HG02759 (cell line): ENCODE measurements at regions not wholly inside any gene's neighbourhood (a gene's known extent, or its start where the extent isn't known, plus 50 kb on each side); places are given as distances from the start of the nearest gene placed in this dataset.
A peak's percentile ranks its signal among the peaks of the same experiment; 100 is the strongest.

Experiments
- ATAC-seq: cut with Tn5 transposase; IDR thresholded peaks from one replicate; pipeline ENCODE4 v1.9.1; 2021; ENCODE audit warnings: mild to moderate bottlenecking, moderate library complexity; ENCODE audit not compliant: unreplicated experiment

- no peak for ATAC-seq
Measured at GRCh38 chr12:24424376-24424775, 474.9 kb upstream of the SOX5 start.

DNA sequence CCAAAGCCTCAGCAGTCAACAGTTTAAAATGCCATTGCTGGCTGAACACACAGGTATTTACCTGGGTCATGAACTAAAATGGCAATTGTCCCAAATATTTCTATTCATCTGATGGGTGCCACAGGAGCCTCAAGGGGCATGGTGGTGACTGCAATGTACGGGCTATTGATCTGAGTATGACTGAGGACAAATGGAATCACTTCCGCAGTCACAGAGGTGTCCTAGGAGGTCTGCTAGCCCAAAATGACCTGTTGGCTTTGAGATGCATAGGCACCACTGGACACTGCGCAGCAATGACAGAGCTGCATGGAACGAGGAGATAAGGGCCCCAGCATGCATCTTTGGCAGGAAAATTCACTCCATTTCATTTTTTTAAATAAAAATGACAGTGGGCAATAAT, 474.1 kb upstream of the SOX5 start:
- ATAC-seq = no peak

- no peak for ATAC-seq
Measured at GRCh38 chr12:24421759-24422158, 472.3 kb upstream of the SOX5 start.

DNA sequence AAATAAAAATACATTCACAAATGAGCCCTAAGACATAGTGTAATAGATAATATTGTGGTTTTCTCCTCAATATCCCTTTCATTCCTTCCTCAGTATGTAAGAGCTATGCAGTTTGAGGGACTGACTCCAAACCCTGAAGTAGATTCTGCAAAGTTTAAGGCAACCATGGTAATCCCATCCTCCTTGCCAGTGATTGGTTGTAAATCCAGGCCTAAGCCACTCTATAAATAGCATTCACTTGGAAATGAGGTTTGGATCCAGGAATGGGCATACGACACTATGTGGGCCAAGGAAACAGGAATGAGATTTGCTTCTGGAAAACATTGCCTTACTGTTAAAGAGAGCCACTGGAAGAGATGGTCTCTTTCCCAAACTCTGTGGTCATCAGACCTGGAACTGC, 468.7 kb upstream of the SOX5 start:
- no peak for ATAC-seq

DNA sequence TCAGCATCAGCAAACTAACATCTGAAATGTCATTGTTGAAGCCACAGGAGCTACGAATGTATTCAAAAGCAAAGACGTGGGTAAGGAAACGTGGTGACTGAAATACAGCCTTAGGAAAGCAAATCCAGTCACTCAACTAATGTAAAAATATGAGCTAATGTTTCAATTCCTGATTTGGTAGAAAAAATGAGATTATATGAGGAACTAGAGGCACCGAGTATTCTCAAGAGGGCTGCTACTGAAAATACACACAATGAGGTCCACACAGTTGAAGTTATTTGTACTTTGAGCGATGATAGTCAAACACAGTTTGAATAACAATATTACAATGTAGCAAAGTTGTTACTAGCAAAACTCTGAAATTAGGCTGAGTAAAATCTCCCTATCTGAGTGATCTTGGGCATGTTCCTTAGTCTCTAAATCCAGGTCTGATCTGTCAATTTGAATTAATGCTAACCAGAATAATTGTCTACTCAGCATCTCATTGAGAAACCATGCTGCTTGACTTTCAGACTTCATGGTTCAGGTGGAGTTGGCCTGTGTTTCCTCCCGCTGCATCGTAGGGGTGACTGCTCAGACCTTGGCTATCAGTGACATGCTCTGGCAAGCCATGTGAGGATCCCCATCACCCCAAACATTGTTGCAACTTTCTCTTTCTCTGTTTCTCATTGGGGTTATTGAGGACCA, 467.1 kb upstream of the SOX5 start:
- ATAC-seq = no peak

DNA sequence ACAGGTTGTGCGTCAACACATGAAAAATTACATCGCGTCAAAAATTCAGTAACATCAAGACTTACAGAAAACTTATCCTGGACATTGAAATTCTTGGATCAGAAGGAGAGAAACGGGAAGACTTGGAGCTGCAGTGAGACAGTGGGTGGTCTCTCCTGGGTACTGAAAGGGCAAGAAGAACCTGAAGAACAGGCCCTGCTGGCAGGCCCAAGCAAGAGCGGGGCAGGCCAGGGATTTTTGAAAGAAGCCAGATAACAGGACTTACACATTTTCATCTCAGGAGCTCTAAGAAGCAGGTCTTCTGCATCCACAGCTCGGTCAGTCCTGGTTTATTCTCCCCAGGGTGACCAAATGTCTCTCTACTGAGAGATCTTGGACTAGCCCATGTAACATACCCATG, 466.5 kb upstream of the SOX5 start:
- ATAC-seq = no peak

GRCh38 chr12:24414480-24414879, 465.0 kb upstream of the SOX5 start:
- no peak for ATAC-seq

DNA sequence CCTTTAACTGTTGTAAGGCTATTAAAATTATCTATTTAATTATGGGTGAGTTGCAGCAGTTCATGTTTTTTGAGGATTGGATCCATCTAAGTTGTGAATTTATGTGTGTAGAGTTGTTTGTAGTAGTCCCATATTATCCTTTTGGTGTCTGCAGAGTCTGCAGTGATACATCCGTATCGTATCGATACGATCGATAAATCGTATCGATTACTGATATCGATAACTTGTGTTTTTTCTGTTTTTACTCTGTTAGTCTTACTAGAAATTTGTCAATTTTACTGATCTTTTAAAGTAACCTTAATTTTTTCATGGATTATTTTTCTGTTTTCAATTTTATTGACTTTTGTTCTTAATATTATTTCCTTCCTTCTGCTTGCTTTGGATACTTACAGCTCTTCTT, 462.5 kb upstream of the SOX5 start:
- no peak for ATAC-seq

DNA sequence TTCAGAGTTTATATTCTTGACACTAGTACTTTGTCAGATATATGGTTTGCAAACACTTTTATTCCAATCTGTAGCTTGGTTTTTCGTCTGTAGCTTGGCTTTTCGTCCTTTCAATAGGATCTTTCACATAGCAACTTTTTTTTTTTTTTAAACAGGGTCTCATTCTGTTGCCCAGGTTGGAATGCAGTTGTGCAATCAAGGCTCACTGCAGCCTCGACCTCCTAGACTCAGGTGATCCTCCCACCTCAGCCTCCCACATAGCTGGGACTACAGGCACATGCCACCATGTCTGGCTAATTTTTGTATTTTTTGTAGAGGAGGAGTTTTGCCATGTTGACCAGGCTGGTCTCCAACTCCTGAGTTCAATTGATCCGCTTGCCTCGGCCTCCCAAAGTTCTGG, 460.4 kb upstream of the SOX5 start:
- no peak for ATAC-seq

DNA sequence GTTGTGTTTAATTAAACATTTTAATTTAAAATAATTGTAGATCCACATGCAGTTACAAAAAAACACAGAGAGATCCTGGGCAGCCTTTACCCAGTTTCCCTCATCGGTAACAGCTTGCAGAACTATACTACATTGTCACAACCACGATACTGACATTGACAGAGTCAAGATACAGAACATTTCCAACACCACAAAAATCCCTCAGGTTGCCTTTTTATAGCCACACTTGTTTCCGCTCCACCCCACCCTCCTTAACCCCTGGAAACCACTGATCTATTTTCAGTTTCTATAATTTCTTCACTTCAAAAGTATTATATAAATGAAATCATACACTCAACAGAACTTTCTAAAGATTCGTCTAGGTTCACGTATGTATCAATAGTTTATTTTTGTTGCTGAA, 458.8 kb upstream of the SOX5 start:
- no peak for ATAC-seq

GRCh38 chr12:24407884-24408283, 458.4 kb upstream of the SOX5 start:
- no peak for ATAC-seq

- no peak for ATAC-seq
Measured at GRCh38 chr12:24404086-24404815, 454.8 kb upstream of the SOX5 start.

GRCh38 chr12:24400533-24400932, 451.1 kb upstream of the SOX5 start:
- no peak for ATAC-seq

- ATAC-seq = peak; percentile 81
Measured at GRCh38 chr12:24398605-24399004, 449.1 kb upstream of the SOX5 start.

DNA sequence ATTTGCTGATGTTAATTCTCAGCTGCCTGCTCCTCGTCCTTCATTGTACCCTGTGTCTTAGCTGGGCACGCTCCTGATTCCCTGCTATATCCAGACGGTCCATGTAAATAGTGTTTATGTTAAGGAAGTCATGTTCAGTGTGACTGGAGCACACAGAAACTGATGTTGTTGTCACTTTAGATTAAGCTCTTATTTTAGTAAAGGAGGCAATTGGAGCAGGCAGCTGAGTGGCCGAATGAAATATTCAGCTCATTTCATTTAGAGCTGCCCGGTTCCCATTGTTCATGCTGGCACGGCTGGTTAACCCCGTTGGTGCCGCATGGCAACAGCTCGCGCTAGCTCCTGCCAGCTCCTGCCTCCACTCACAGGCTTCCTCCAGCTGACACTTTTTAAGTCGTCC, 446.8 kb upstream of the SOX5 start:
- ATAC-seq = no peak

- no peak for ATAC-seq
Measured at GRCh38 chr12:24394246-24394645, 444.8 kb upstream of the SOX5 start.

DNA sequence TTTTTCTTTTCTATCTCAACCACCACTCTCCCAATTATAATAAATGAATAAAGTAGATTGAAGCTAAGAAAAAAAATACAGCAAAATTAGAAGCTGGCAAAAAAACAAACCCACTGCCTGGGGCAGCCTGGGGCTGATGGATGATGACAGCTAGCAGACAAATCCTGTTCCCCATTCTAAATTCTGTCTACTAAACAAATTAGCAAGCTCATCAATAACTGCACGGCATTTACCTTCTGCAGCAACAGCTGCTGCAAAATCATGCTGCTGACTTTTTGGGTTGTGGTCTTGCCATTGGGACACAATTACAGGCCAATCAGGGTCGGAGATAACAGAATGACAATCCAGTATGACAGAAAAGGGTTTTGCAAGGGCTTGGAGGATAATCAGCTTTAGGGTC, 443.6 kb upstream of the SOX5 start:
- no peak for ATAC-seq

DNA sequence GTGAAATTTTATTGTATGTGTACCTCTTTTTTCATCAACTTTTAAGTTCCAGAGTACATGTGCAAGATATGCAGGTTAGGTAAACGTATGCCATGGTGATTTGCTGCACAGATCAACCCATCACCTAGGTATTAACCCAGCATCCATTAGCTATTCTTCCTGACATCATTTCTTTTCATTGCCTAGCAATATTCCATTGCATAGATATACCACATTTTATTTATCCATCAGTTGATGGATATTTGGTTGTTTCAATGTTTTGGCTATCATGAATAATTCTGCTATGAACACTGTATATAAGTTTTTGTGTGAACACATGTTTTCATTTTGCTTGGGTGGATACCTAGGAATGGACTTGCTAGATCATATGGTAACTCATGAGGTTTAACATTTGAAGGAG, 439.9 kb upstream of the SOX5 start:
- ATAC-seq = no peak

DNA sequence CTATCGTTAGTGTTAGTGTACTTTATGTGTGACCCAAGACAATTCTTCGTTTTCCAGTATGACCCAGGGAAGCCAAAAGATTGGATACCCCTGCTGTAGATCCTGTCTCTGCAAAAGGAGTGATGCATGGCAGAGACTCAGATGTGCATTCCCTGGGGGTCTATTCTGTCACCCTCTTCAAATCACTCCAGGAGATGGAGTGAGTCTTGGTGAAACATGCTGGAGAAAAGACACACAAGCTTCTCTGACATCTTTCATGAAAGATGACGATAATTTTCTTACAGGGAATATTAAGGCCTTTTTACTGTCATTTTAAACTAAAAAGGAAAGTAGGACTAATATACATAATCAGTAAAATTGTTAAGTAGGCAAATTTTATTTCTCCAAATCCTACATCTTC, 437.9 kb upstream of the SOX5 start:
- no peak for ATAC-seq

DNA sequence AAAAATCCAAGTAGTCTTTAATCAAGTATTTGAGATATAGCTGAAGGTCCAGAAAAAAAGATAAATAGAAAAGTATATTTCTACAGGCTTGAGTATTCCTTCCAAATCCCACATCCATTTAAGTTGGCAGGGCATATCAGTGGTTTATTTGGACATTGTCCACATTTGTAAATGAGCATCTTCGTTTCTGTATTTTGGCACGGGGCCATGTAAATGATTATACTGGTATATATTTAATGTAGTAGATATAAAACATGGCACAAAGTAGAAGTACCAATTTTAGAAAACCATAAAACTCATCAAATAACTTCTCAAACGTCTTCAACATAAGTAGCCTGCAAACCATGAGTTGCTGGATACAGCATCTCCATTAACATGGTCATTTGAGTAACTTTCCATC, 437.4 kb upstream of the SOX5 start:
- no peak for ATAC-seq

GRCh38 chr12:24381790-24382189, 432.3 kb upstream of the SOX5 start:
- no peak for ATAC-seq

GRCh38 chr12:24379861-24380521, 430.5 kb upstream of the SOX5 start:
- no peak for ATAC-seq
